ENCODE measurements at regions not wholly inside any gene's neighbourhood (a gene's known extent, or its start where the extent isn't known, plus 50 kb on each side); places are given as distances from the start of the nearest gene placed in this dataset.

- Histone ChIP-seq H3K4me3 (no peak overlapping the region), H3K27me3 (no peaks in the 10 kb centered on the region), H3K4me1 (no peaks in the 10 kb centered on the region), H3K9me3 (peaks cover 0 to 3% (median 0%) of the 10 kb centered on the region in 3 donors), H3K36me3 (no peaks in the 10 kb centered on the region), H3K27ac (no peak overlapping the region)
- WGBS, 2 donors (ENCODE audit: low coverage in 1 of 2) = 91 to 100% methylated on average over 1 to 2 of the region's 2 CpGs
- TF ChIP-seq CTCF (IDR thresholded peaks at IDR 0.05) (no peak), POLR2AphosphoS5 (IDR thresholded peaks at IDR 0.05) (no peak), EP300 (IDR thresholded peaks at IDR 0.05) (no peak), POLR2A (IDR thresholded peaks at IDR 0.05) (no peak)
- no peak for ATAC-seq
Observed at GRCh38 chr2:123061534-123061933, 963.6 kb upstream of the CNTNAP5 start.

GRCh38 chr2:123073371-123073770 lies 951.7 kb upstream of the CNTNAP5 start:
- Histone ChIP-seq H3K27me3 (no peaks in the 10 kb centered on the region), H3K4me1 (no peaks in the 10 kb centered on the region), H3K27ac (no peak overlapping the region), H3K36me3 (no peaks in the 10 kb centered on the region), H3K9me3 (no peaks in the 10 kb centered on the region), H3K4me3 (no peak overlapping the region)
- 25 to 55% methylated on average over 1 of the region's 1 CpG for WGBS, 2 donors (ENCODE audit: low coverage in 1 of 2)
- ATAC-seq = no peak
- TF ChIP-seq POLR2A (IDR thresholded peaks at IDR 0.05) (no peak), CTCF (IDR thresholded peaks at IDR 0.05) (no peak), POLR2AphosphoS5 (IDR thresholded peaks at IDR 0.05) (no peak), EP300 (IDR thresholded peaks at IDR 0.05) (no peak)

- Histone ChIP-seq H3K9me3 (no peaks in the 10 kb centered on the region), H3K4me1 (no peaks in the 10 kb centered on the region), H3K4me3 (no peak overlapping the region), H3K36me3 (no peaks in the 10 kb centered on the region), H3K27me3 (no peaks in the 10 kb centered on the region), H3K27ac (no peak overlapping the region)
- ATAC-seq = no peak
- no peak for TF ChIP-seq CTCF (IDR thresholded peaks at IDR 0.05)
- no peak for TF ChIP-seq POLR2AphosphoS5 (IDR thresholded peaks at IDR 0.05)
- no peak for TF ChIP-seq POLR2A (IDR thresholded peaks at IDR 0.05)
- no peak for TF ChIP-seq EP300 (IDR thresholded peaks at IDR 0.05)
Observed at GRCh38 chr2:123073956-123074355, 951.1 kb upstream of the CNTNAP5 start.

GRCh38 chr2:123077101-123077500 lies 948.0 kb upstream of the CNTNAP5 start:
- 61 to 74% methylated on average over 2 of the region's 2 CpGs for WGBS, 2 donors (ENCODE audit: low coverage in 1 of 2)
- TF ChIP-seq EP300 (IDR thresholded peaks at IDR 0.05) = no peak
- Histone ChIP-seq H3K4me3 (no peak overlapping the region), H3K9me3 (no peaks in the 10 kb centered on the region), H3K27ac (no peak overlapping the region), H3K27me3 (no peaks in the 10 kb centered on the region), H3K36me3 (no peaks in the 10 kb centered on the region), H3K4me1 (no peaks in the 10 kb centered on the region)
- ATAC-seq = no peak

- ATAC-seq = no peak
- Histone ChIP-seq H3K36me3 (no peaks in the 10 kb centered on the region), H3K9me3 (no peaks in the 10 kb centered on the region), H3K4me1 (no peaks in the 10 kb centered on the region), H3K27me3 (no peaks in the 10 kb centered on the region), H3K27ac (no peak overlapping the region), H3K4me3 (no peak overlapping the region)
- TF ChIP-seq CTCF (IDR thresholded peaks at IDR 0.05) (no peak), POLR2AphosphoS5 (IDR thresholded peaks at IDR 0.05) (no peak), POLR2A (IDR thresholded peaks at IDR 0.05) (no peak), EP300 (IDR thresholded peaks at IDR 0.05) (no peak)
- 67 to 76% methylated on average over 3 of the region's 3 CpGs for WGBS, 2 donors (ENCODE audit: low coverage in 1 of 2)
Observed at GRCh38 chr2:123080331-123080730, 944.8 kb upstream of the CNTNAP5 start.

- no peaks in the 10 kb centered on the region for H3K27me3 ChIP-seq
- no peaks in the 10 kb centered on the region for H3K9me3 ChIP-seq
- H3K36me3 ChIP-seq = no peaks in the 10 kb centered on the region
- TF ChIP-seq POLR2AphosphoS5 (IDR thresholded peaks at IDR 0.05) (no peak), EP300 (IDR thresholded peaks at IDR 0.05) (no peak), CTCF (IDR thresholded peaks at IDR 0.05) (no peak), POLR2A (IDR thresholded peaks at IDR 0.05) (no peak)
- H3K27ac ChIP-seq = no peak overlapping the region
- ATAC-seq = no peak
- H3K4me1 ChIP-seq = no peaks in the 10 kb centered on the region
- WGBS, 2 donors (ENCODE audit: low coverage in 1 of 2) = 55 to 64% methylated on average over 1 of the region's 1 CpG
- no peak overlapping the region for H3K4me3 ChIP-seq
Observed at GRCh38 chr2:123085484-123085883, 939.6 kb upstream of the CNTNAP5 start.

Data from gastroesophageal sphincter (tissue), 4 donors.